ENCODE measurements at regions not wholly inside any gene's neighbourhood (a gene's known extent, or its start where the extent isn't known, plus 50 kb on each side); places are given as distances from the start of the nearest gene placed in this dataset.

GRCh38 chr4:138851391-138852335 is 163.9 kb upstream of the NOCT start:
- no peak for DNase-seq

DNA sequence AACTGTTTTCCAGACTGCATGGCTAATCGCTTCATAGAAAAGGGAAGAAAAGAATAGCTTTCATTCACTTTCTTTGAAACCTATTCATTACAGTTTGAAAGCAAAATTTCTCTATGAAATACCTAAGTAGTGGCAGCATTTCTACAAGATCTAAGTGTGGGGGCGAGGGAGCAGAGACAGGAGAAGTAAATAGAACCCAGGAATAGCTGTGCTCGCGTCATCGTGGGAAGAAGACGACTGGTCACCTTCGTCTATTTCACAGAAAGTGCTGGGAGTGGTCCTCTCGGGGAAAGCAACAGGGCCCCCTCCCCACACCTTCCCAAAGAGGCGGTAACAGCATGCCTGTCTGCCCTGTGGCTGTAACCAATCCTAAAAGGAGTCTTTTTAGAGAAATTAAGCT is 169.9 kb upstream of the NOCT start:
- DNase-seq, result no peak

DNA sequence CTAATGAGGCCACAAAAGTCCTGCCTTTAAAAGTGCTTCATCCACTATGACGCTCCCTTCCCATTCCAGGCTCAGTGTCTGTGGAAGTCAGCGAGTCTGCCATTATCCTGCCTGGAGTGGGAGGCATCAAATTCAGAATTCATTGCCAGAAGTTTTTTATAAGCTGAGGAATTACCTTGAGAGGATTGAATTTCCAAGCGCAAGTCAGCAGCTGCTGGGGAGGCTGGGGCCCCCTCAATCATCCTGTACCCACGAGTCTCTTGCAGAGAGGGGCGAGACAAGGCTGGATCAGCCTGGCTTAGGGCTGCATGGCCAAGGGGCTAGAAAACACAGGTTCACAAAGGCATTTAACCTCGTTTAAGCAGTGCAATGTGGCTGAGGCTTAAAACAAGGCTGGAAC is 170.5 kb upstream of the NOCT start:
- DNase-seq, result no peak

DNA sequence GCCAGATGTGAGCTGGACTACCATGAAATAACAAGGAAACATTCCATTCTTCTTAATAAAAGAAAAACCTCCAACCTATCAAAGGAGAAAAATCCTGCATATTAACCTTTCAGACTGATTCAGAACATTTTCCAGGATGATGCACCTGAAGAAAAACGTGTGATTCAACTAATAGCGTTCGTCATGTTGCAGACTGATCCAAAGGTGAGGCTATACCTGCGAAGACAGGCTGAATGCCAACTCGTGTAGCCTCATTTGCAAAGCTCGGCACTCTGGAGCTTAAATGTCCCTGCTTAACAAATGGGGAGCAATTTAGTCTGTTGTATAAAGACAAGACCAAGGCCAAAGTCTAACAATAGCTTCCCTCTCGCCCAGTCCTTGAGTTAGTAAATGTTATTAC is 172.0 kb upstream of the NOCT start:
- no peak for DNase-seq

- no peak for DNase-seq
Measured at GRCh38 chr4:138841343-138841742, 174.2 kb upstream of the NOCT start.

DNA sequence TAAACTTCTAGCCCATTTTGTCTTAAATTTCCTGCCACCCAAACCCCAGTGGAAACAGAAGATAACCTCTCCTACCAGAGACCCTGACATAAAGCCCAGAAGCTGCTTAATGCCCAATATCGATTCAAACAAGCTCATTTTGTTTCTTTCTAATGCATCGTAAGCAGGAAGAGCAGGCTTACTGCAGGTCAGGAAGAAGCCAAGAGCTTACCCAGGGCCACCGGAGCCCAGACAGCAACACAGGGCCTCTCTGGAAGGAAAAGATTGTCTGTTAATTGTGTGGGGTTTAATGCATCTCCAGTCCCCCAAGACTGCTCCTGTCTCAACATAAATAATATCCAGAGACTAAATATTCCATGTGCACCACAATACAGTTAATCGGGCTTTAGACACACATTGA is 177.3 kb upstream of the NOCT start:
- no peak for DNase-seq

GRCh38 chr4:138835832-138836533 is 179.6 kb upstream of the NOCT start:
- no peak for DNase-seq

GRCh38 chr4:138833974-138834373 is 181.6 kb upstream of the NOCT start:
- no peak for DNase-seq

DNA sequence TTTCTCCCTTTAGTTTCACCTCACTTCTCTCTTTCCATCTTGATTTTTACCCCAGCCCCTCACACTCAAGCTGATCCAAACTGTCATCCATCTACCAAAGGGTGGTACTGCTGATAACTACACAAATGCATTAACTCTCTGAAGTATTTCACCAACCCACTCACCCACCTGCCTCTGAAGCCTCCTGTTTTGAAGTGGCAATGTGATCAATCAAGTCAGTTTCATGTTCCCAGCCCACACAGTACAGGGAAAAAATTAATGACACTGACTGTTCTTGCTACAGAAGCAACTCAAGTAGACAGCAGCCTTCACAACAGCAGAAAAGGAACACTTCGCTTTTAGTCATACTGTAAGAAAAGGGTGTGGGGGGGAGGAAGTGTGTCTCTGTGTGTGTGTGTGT is 183.0 kb upstream of the NOCT start:
- no peak for DNase-seq

DNA sequence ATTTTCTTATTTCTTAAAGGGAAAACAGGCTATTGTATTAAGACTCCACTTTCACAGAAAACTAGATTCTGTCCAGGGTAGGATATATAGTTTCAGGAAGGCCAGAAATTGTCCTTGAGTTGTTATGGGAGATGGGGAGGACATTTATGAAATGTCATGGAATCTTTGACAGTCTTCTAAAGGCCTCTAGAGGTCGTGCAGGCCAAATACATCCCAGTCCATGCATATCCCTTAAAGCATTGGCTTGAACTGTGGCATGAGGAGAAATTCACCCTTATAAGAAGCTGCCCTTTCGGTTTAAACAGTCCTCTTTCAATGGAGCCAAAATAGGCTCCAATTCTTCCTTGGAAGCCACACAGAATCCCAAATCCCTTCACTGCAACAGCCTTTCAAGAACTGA is 183.6 kb upstream of the NOCT start:
- DNase-seq, result no peak

DNA sequence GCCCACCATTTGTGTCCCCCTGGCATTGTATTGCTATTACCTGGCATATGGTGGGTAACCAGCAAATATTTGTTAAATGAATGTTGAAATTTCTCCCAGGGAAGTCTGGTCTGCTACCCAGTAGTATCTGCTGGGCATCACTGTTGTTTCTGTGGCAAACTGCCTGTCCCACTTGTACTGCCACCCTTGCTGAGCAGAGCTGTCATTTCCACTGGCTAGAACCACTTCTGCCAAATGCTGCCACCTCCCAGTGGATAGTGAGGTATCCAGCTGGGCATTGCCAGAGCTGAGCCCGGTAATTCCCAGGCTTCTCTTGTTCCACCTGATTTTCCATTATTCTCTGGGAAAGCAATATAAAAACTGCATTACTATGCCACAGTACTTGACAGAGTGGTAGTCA is 186.7 kb upstream of the NOCT start:
- DNase-seq, result no peak

GRCh38 chr4:138826754-138827153 is 188.8 kb upstream of the NOCT start:
- no peak for DNase-seq

- DNase-seq, result no peak
Measured at GRCh38 chr4:138826322-138826721, 189.3 kb upstream of the NOCT start.

- DNase-seq, result no peak
Measured at GRCh38 chr4:138821331-138821730, 194.2 kb upstream of the NOCT start.

DNA sequence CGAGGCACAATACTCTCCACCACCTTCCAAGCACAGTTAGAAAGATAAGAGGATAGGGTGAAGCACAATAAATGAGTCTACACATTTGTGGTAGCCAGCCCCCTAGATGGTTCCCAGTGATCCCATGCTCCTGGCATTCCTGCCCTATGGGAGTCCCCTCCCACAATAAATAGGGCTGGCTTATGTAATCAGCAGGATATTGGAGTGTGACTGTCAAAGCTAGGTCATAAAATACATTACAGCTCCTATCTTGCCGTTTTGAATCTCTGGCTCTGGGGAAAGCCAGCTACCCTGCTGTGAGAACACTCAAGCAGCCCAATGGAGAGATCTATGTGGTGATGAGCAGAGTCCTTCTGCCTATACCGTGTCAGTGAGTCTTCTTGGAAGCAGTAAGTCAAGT is 198.7 kb upstream of the NOCT start:
- DNase-seq, result no peak

DNA sequence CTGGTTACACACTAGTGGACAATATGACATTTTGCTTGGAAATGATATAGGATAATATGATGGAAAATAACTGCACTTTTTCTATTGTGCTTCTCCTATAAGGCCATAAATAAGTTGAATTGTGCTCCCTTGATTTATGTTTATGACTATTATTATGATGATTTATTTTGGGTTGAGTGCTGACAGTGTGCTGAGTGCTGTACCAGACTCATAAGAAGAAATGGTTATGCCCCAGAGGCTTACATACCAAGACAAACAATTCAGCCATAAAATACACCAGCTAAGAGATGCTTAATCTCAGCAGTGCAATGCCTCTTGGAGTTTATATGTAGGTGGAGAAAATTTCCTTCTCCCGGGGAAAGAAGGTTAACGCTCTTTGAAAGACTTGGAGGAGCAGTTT is 199.8 kb upstream of the NOCT start:
- no peak for DNase-seq

GRCh38 chr4:138805736-138806135 is 209.8 kb upstream of the NOCT start:
- DNase-seq, result no peak

DNA sequence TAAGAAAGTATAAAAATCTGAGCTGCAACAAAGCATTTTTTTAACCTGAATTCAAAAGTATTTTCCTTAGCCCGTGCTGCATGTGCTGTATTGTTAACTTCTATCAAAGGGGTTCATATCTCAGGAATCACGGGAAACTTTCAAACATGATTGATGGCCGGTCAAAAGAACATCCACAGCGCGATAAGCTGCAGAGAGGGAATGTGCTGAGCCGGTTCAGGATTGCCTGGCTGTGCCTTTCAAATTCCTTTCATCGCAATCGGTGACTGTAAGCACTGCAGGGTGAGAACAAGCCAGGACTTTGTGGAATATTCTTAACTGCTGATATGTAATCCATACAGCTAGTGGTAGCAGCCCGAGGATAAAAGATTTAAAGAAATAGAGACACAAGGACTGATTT is 210.9 kb upstream of the NOCT start:
- DNase-seq, result no peak

DNA sequence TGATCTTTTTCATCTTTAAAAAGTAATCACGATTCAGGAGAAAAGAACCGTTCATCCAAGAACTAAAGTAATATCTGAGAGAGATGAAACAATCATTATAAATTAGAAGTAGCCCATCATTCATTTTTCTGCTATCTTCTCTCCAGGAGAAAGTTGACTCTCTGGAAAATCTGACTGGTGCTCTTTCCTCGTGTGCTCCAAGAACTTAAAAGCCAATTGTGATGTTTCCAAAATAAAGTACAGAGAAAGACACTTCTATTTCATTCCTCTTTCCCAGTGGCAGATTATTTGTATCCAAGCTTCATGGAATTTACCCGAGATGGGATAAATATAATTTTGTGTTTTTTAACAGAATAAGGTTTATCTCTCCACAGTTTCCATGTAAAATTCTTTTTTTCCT is 212.5 kb upstream of the NOCT start:
- DNase-seq, result no peak

- no peak for DNase-seq
Measured at GRCh38 chr4:138802499-138802898, 213.1 kb upstream of the NOCT start.

DNA sequence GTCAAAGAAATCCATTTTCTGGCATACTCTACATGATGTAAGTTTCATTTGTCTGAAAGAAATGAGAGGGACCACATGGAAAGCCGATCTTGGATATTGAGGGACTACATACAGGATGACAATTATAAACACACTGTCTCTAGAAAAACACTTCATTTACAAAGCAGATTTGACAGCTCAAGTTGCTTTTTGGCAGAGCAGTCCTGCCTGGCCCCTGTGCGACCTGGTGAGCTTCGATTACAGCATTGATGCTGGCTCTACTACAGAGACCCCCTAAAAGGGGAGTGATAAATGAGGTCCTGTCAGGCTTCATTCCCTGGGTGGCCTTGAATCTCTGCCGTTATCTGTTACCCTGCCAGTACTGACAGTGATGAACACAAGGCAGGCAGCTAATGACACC is 215.2 kb upstream of the NOCT start:
- no peak for DNase-seq

DNA sequence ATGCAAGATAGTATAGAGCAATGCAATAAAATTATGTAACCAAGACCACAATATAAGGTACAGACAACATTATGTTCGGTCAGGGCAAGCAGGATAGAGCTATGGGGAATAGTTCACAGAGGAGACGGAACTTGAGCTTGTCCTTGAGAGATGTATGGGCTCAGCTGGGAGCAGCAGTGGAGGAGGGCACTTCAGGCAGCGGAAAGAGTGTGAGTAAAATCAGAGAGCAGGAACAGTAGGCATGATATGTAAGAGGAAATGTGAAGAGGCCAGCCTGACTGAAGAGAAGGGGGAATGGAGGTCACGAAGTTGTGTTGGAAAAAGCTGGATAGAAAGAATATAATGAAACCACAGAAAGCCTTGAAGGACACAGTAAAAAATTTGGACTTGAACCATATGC is 217.2 kb upstream of the NOCT start:
- DNase-seq, result no peak

DNA sequence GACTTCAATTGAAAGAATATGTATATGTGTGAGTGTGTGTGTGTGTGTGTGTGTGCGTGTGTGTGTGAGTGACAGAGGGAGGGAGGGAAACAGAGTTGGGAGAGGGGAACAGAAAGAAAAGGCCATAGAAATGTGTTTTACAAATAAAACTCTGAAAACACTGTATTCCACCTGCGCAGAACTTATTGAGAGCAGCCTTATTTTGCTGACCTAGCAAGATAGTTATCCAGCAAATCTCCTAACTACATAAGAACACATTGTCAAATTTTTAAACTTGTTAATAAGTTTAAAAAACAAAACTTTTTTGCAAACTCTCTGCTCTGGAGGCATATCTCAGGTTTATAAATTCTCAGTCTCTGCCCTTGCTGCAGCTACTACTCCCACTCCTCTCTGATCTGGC is 217.9 kb upstream of the NOCT start:
- DNase-seq, result no peak

DNA sequence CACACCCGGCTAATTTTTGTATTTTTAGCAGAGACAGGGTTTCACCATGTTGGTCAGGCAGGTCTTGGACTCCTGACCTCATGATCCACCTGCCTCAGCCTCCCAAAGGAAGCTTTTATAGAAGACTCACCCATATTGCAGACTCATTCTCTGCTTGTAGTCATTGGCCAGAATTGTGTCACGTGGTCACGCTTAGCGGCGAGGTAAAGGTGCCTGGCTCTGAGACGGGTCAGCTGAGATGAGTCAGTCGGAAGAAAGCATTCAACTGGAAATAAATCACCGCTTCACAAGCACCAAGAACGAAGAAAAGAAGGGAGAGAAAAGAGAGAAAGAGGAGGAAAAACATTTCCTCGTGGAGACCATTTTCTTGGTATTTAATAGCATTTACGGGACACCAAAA is 218.8 kb upstream of the NOCT start:
- DNase-seq, result no peak

Data from NCI-H510A treated with DMSO at 0.1 percent for 48 hours (cell line).